Stimulated activated CD4-positive, alpha-beta T cell treated with anti-CD3 and anti-CD28 coated beads, Interleukin-4, amount 100 ng/mL, for 4 hours (primary cell): ENCODE measurements at regions not wholly inside any gene's neighbourhood (a gene's known extent, or its start where the extent isn't known, plus 50 kb on each side); places are given as distances from the start of the nearest gene placed in this dataset.

Experiments used
- DNase-seq, 2 experiments: peaks; one replicate each; pipeline ENCODE4 v3.0.0-alpha.2; 2020

- DNase-seq: no peak
These were observed 111.6 kb upstream of the OBI1 start for GRCh38 chr13:78770601-78771000.

GRCh38 chr13:78768950-78769349 is 110.0 kb upstream of the OBI1 start:
- no peak for DNase-seq

- no peak for DNase-seq
These were observed 105.7 kb upstream of the OBI1 start for GRCh38 chr13:78764665-78765064.

- no peak for DNase-seq
These were observed 103.9 kb upstream of the OBI1 start for GRCh38 chr13:78762825-78763224.

GRCh38 chr13:78759704-78760103 is 100.7 kb upstream of the OBI1 start:
- no peak for DNase-seq

- DNase-seq: no peak
These were observed 99.6 kb upstream of the OBI1 start for GRCh38 chr13:78758549-78758948.

- DNase-seq: no peak
These were observed 94.5 kb upstream of the OBI1 start for GRCh38 chr13:78753435-78753834.

GRCh38 chr13:78750735-78751134 is 91.8 kb upstream of the OBI1 start:
- DNase-seq: no peak

- no peak for DNase-seq
These were observed 85.0 kb upstream of the OBI1 start for GRCh38 chr13:78743973-78744372.

GRCh38 chr13:78742659-78743058 is 83.7 kb upstream of the OBI1 start:
- DNase-seq: no peak

- DNase-seq: no peak
These were observed 77.2 kb upstream of the OBI1 start for GRCh38 chr13:78736142-78736541.

- DNase-seq: no peak
These were observed 73.6 kb upstream of the OBI1 start for GRCh38 chr13:78732445-78733017.

GRCh38 chr13:78722700-78723099 is 63.7 kb upstream of the OBI1 start:
- DNase-seq: no peak

- no peak for DNase-seq
These were observed 60.4 kb upstream of the OBI1 start for GRCh38 chr13:78719367-78719766.

GRCh38 chr13:78714717-78715116 is 55.8 kb upstream of the OBI1 start:
- no peak for DNase-seq

- no peak for DNase-seq
These were observed 53.9 kb upstream of the OBI1 start for GRCh38 chr13:78712831-78713230.

- DNase-seq: no peak
These were observed 50.1 kb upstream of the OBI1 start for GRCh38 chr13:78709028-78709427.
